Liver (tissue), 8 donors: ENCODE measurements at regions not wholly inside any gene's neighbourhood (a gene's known extent, or its start where the extent isn't known, plus 50 kb on each side); places are given as distances from the start of the nearest gene placed in this dataset.

ENCODE experiments used
- DNase-seq: peaks from one replicate; pipeline ENCODE4 v3.0.0-alpha.2; 2017; ENCODE audit warnings: low spot score
- H3K27ac ChIP-seq, 2 donors: one replicate each; pipeline ENCODE4 v1.7.0; 2013; ENCODE audit warnings: inconsistent platforms in 2 of 2, low read length in 2 of 2, control low read depth in 1 of 2, low read depth in 1 of 2, mild to moderate bottlenecking in 1 of 2
- H3K27me3 ChIP-seq, 4 donors: one replicate each; pipeline versions ENCODE4 v1.6.1 to v1.7.0; 2013; ENCODE audit warnings: low read length in 3 of 4, inconsistent platforms in 1 of 4, mild to moderate bottlenecking in 1 of 4, moderate library complexity in 1 of 4; ENCODE audit not compliant: control insufficient read depth in 4 of 4, insufficient read depth in 4 of 4
- H3K36me3 ChIP-seq, 4 donors: one replicate each; pipeline versions ENCODE4 v1.6.1 to v1.7.0; 2013; ENCODE audit warnings: low read length in 3 of 4, mild to moderate bottlenecking in 3 of 4, low read depth in 1 of 4, moderate library complexity in 1 of 4; ENCODE audit not compliant: control insufficient read depth in 4 of 4, insufficient read depth in 3 of 4
- H3K4me1 ChIP-seq, 4 donors: one replicate each; pipeline versions ENCODE4 v1.6.1 to v1.7.0; 2013; ENCODE audit warnings: low read length in 3 of 4, mild to moderate bottlenecking in 3 of 4, moderate library complexity in 1 of 4; ENCODE audit not compliant: control insufficient read depth in 4 of 4, insufficient read depth in 4 of 4
- H3K4me3 ChIP-seq, 3 donors: one replicate each; pipeline versions ENCODE4 v1.6.1 to v1.7.0; 2013; ENCODE audit warnings: low read length in 3 of 3, control low read depth in 1 of 3, low read depth in 1 of 3, mild to moderate bottlenecking in 1 of 3
- H3K9ac ChIP-seq, 2 donors: one replicate each; pipeline ENCODE4 v1.7.0; 2013; ENCODE audit warnings: low read length in 2 of 2, mild to moderate bottlenecking in 2 of 2, moderate library complexity in 2 of 2, control low read depth in 1 of 2, low read depth in 1 of 2
- H3K9me3 ChIP-seq, 4 donors: one replicate each; pipeline versions ENCODE4 v1.6.1 to v1.7.0; 2013; ENCODE audit warnings: low read length in 3 of 4; ENCODE audit not compliant: control insufficient read depth in 4 of 4
- FOXA1 ChIP-seq: IDR thresholded peaks from 2 replicates; pipeline ENCODE4 v1.6.1; 2016; ENCODE audit warnings: antibody characterized with exemption
- GABPA ChIP-seq, 2 donors: IDR thresholded peaks in 1 of 2; conservative IDR thresholded peaks in 1 of 2; 2 replicates each; pipeline ENCODE4 v1.6.1; 2016; ENCODE audit warnings: antibody characterized with exemption in 2 of 2, mild to moderate bottlenecking in 1 of 2, moderate library complexity in 1 of 2
- HNF4A ChIP-seq, 2 donors: conservative IDR thresholded peaks; 2 replicates each; pipeline ENCODE4 v1.6.1; 2016; ENCODE audit warnings: antibody characterized with exemption in 2 of 2, mild to moderate bottlenecking in 2 of 2
- NR2F2 ChIP-seq: IDR thresholded peaks from 2 replicates; pipeline ENCODE4 v1.6.1; 2016; ENCODE audit warnings: antibody characterized with exemption
- RAD21 ChIP-seq, 2 donors: IDR thresholded peaks; 2 replicates each; pipeline ENCODE4 v1.6.1; 2016; ENCODE audit warnings: antibody characterized with exemption in 2 of 2, mild to moderate bottlenecking in 2 of 2
- RXRA ChIP-seq, 2 donors: IDR thresholded peaks; 2 replicates each; pipeline ENCODE4 v1.6.1; 2017 to 2018; ENCODE audit warnings: antibody characterized with exemption in 2 of 2, mild to moderate bottlenecking in 1 of 2
- YY1 ChIP-seq: IDR thresholded peaks from 2 replicates; pipeline ENCODE4 v1.6.1; 2016; ENCODE audit warnings: antibody characterized with exemption, mild to moderate bottlenecking
- WGBS: extraction: QIAGEN DNeasy Blood & Tissue Kit; methylation state at CpG from one replicate; pipeline ENCODE4 v1.1.7; 2013; 5-methylcytosine and 5-hydroxymethylcytosine counted together
- TF ChIP-seq, protein P1 (sequence below): fragments of 150-350 bp; IDR thresholded peaks from 2 replicates; pipeline ENCODE4 v1.5.1; 2017; ENCODE audit warnings: improper control_type of control experiment, low read depth, low read length; ENCODE audit not compliant: missing input control
- donor health status: healthy.
- donor health status: healthy.
- donor health status: healthy.
- donor health status: healthy.
- donor health status: healthy.

DNA sequence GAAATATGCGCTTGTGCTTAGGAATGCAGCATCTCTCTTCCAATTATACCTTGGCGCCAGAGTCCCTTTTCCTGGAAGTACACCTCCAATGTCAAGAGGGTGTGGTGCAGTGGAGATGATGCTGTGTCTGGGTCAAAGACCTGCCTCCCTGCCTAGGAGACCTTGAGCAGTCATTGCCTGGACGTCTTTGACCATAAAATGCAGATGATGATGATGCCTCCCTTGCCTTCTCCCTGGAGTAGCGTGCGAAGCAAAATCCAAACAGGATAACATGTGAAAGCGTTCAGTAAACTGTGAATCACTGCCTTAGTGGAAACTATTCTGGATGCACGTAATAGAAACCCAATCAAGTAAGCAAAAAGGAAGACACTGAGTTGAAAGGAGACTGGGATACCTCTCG is 97.4 kb upstream of the ARMC2 start:
- peaks cover 7 to 26% (median 20%) of the 10 kb centered on the region in 4 donors for H3K4me1 ChIP-seq
- no peak overlapping the region for H3K9ac ChIP-seq
- no peak overlapping the region for H3K4me3 ChIP-seq
- no peak for DNase-seq
- no peaks in the 10 kb centered on the region for H3K9me3 ChIP-seq
- H3K36me3 ChIP-seq, result no peaks in the 10 kb centered on the region
- no peaks in the 10 kb centered on the region for H3K27me3 ChIP-seq
- WGBS, result 95% methylated on average over 8 of the region's 8 CpGs
- no peak for TF ChIP-seq FOXA1
- TF ChIP-seq GABPA (IDR thresholded peaks at IDR 0.05 in 1 of 2, conservative IDR thresholded peaks at IDR 0.05 in 1 of 2), result no peak
- TF ChIP-seq YY1, result no peak
- TF ChIP-seq NR2F2, result no peak
- no peak overlapping the region for H3K27ac ChIP-seq

DNA sequence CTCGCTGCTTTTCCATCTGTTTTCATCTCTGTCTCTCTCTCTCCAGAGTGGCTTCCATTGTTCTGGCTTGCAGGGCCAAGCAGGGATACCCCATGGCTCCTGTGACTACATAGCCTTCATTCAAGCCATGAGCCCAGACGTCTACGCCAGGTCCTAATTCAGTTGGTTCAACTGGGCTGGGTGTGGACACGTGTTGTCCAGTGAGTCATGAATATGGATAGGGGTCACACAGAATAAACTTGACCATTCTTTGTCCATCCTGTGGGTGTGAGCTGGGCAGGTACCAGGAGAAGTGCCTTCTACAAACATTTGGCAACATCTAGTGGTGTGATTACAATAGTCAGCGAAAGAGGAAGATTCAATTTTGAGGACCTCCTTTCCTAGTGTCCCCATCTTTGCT is 96.9 kb upstream of the ARMC2 start:
- Histone ChIP-seq H3K27ac (no peak overlapping the region), H3K9me3 (no peaks in the 10 kb centered on the region), H3K4me1 (peaks cover 7 to 26% (median 20%) of the 10 kb centered on the region in 4 donors)

DNA sequence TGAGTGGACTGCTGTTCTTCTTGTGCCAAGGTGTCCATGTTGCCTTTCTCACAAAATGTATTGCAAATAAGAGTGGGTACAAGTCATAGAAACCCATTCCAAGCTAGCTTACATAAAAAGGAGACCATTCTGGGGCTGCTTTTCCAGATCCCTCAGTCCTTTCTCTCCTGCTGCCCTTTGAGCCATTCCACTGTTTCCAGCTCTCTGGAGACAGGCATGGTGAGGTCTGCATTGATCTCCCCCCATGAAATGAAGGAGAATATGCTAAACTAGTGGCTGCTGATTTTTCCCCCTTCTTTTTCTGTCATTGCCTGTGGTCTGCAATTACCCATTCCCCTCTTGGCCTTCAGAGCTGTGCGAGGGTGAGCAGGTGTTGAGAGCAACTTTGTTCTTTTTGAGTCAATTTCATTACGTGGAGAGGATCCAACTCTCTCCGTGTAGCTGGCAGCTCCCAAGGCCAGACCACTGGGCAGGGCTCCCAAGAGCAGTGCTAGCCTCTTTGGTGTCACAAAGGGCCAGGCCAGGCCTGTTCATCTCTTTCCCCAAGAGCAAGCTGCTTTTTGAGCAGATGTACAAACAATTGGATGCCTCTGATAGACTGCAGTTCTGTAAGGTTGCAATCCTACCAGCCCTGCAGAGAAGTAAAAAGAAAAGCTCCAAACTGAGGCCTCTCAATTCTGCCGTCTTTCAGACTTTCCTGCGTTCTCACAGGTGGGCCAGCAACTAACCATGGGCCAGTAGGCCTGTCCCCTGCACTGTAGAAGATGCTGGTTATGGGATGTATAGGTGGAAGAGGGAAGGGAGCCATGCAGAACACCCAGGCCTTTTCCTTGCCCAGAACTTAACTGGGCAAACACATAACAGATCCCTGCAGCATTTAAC is 96.1 kb upstream of the ARMC2 start:
- DNase-seq, result no peak
- H3K27ac ChIP-seq, result peak overlapping the region; percentile 16 to 53
- H3K27me3 ChIP-seq, result no peaks in the 10 kb centered on the region
- H3K9ac ChIP-seq, result no peak overlapping the region
- 50% methylated on average over 5 of the region's 5 CpGs for WGBS
- no peaks in the 10 kb centered on the region for H3K9me3 ChIP-seq
- no peaks in the 10 kb centered on the region for H3K36me3 ChIP-seq
- peak; percentile 15 for TF ChIP-seq YY1
- peak; percentile 22 to 34 for TF ChIP-seq RXRA (IDR thresholded peaks at IDR 0.05)
- TF ChIP-seq RAD21 (IDR thresholded peaks at IDR 0.05), result peak in 1 of 2 donors; percentile 44
- peak; percentile 32 to 34 for TF ChIP-seq HNF4A (conservative IDR thresholded peaks at IDR 0.05)
- TF ChIP-seq, protein P1, sequence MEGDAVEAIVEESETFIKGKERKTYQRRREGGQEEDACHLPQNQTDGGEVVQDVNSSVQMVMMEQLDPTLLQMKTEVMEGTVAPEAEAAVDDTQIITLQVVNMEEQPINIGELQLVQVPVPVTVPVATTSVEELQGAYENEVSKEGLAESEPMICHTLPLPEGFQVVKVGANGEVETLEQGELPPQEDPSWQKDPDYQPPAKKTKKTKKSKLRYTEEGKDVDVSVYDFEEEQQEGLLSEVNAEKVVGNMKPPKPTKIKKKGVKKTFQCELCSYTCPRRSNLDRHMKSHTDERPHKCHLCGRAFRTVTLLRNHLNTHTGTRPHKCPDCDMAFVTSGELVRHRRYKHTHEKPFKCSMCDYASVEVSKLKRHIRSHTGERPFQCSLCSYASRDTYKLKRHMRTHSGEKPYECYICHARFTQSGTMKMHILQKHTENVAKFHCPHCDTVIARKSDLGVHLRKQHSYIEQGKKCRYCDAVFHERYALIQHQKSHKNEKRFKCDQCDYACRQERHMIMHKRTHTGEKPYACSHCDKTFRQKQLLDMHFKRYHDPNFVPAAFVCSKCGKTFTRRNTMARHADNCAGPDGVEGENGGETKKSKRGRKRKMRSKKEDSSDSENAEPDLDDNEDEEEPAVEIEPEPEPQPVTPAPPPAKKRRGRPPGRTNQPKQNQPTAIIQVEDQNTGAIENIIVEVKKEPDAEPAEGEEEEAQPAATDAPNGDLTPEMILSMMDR, result no peak
- H3K4me3 ChIP-seq, result no peak overlapping the region
- H3K4me1 ChIP-seq, result peaks cover 7 to 26% (median 20%) of the 10 kb centered on the region in 4 donors

More for the DNA sequence above, 96.9 kb upstream of the ARMC2 start:
- Histone ChIP-seq H3K27me3 (no peaks in the 10 kb centered on the region), H3K9ac (no peak overlapping the region), H3K36me3 (no peaks in the 10 kb centered on the region), H3K4me3 (no peak overlapping the region)
- TF ChIP-seq RAD21 (IDR thresholded peaks at IDR 0.05), result peak in 1 of 2 donors; percentile 23
- TF ChIP-seq GABPA (IDR thresholded peaks at IDR 0.05 in 1 of 2, conservative IDR thresholded peaks at IDR 0.05 in 1 of 2), result no peak
- WGBS, result 91% methylated on average over 5 of the region's 5 CpGs
- DNase-seq, result no peak
